ENCODE measurements at regions not wholly inside any gene's neighbourhood (a gene's known extent, or its start where the extent isn't known, plus 50 kb on each side); places are given as distances from the start of the nearest gene placed in this dataset.

DNA sequence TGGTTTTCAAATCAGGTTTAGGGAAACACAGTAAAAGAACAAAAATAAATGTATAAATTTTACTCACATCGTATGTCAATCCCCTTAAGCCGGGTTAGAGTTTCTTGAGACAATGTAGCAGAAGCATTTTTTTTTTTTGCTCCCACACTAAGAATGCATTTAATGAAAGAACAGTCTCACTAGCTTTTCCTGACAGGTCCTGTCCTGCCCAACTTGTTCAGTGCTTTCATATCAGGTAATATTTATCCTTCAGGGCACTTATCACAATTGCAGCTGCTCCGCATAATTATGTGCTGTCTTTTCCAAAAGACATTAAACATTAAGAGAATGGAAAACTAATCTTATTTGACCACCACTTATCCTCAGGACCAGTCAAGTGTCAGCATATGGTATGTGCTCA lies 632.0 kb downstream of the HTR1B start:
- TF ChIP-seq NFRKB (IDR thresholded peaks at IDR 0.05), result no peak
- TF ChIP-seq ZNF384 (IDR thresholded peaks at IDR 0.05), result no peak
- no peak for TF ChIP-seq SP1 (IDR thresholded peaks at IDR 0.05)
- TF ChIP-seq BHLHE40 (IDR thresholded peaks at IDR 0.05; ENCODE audit: borderline replicate concordance), result no peak
- no peak for TF ChIP-seq FOXK2 (IDR thresholded peaks at IDR 0.05)
- TF ChIP-seq SUZ12 (IDR thresholded peaks at IDR 0.05), result no peak
- TF ChIP-seq, protein P1, sequence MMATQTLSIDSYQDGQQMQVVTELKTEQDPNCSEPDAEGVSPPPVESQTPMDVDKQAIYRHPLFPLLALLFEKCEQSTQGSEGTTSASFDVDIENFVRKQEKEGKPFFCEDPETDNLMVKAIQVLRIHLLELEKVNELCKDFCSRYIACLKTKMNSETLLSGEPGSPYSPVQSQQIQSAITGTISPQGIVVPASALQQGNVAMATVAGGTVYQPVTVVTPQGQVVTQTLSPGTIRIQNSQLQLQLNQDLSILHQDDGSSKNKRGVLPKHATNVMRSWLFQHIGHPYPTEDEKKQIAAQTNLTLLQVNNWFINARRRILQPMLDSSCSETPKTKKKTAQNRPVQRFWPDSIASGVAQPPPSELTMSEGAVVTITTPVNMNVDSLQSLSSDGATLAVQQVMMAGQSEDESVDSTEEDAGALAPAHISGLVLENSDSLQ (IDR thresholded peaks at IDR 0.05), result no peak
- TF ChIP-seq CTBP1 (IDR thresholded peaks at IDR 0.05; ENCODE audit: borderline replicate concordance), result no peak
- TF ChIP-seq ARNT (IDR thresholded peaks at IDR 0.05), result no peak

All from HEK293T (cell line).